ENCODE measurements at regions not wholly inside any gene's neighbourhood (a gene's known extent, or its start where the extent isn't known, plus 50 kb on each side); places are given as distances from the start of the nearest gene placed in this dataset.

DNA sequence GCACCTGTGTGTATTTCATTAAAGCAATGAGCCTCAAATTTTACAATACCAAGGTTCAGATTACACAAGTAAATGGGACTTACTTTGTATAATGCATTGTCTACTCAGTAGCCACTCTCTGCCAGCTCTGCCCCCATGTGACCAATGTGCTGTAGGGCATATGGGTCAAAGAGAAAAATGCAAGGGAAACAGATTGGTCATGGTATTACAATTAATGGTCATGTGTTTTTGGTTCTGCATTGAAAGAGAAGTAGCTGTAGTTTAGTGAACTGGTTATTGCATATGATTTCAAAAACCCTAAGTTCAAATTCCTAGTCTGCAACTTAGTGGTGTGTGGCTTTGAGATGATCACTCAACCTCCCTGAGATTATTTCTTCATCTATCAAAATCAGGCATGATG, 545.4 kb downstream of the SUCLA2 start:
- Histone ChIP-seq H3K27ac (ENCODE audit: low read depth, low read length) (no peak overlapping the region), H3K9me3 (ENCODE audit: control insufficient read depth, insufficient read depth, low read length) (no peaks in the 10 kb centered on the region), H3K4me3 (ENCODE audit: low read depth, low read length) (no peak overlapping the region), H3K27me3 (ENCODE audit: control insufficient read depth, insufficient read depth, low read length) (no peaks in the 10 kb centered on the region)
- POLR2A ChIA-PET = no interaction called here
- CTCF ChIA-PET = no interaction called here
- TF ChIP-seq, protein P1, sequence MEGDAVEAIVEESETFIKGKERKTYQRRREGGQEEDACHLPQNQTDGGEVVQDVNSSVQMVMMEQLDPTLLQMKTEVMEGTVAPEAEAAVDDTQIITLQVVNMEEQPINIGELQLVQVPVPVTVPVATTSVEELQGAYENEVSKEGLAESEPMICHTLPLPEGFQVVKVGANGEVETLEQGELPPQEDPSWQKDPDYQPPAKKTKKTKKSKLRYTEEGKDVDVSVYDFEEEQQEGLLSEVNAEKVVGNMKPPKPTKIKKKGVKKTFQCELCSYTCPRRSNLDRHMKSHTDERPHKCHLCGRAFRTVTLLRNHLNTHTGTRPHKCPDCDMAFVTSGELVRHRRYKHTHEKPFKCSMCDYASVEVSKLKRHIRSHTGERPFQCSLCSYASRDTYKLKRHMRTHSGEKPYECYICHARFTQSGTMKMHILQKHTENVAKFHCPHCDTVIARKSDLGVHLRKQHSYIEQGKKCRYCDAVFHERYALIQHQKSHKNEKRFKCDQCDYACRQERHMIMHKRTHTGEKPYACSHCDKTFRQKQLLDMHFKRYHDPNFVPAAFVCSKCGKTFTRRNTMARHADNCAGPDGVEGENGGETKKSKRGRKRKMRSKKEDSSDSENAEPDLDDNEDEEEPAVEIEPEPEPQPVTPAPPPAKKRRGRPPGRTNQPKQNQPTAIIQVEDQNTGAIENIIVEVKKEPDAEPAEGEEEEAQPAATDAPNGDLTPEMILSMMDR (IDR thresholded peaks at IDR 0.05; ENCODE audit: low read depth, low read length) = peak; percentile 3; the same call in 1 of the 2 replicates
- no peak for DNase-seq (ENCODE audit: low read depth, low spot score)

GRCh38 chr13:47454986-47455385, 546.1 kb downstream of the SUCLA2 start:
- CTCF ChIA-PET = interaction anchor here (1.2 kb wide), 1 partner anchor 690 kb away, joined by 3 read pairs; no protein-coding TSS in a partner anchor
- POLR2A ChIA-PET = no interaction called here
- no peak overlapping the region for H3K4me3 ChIP-seq (ENCODE audit: low read depth, low read length)

GRCh38 chr13:47437406-47437805, 540.6 kb upstream of the HTR2A start:
- Histone ChIP-seq H3K27ac (ENCODE audit: low read depth, low read length) (no peak overlapping the region), H3K27me3 (ENCODE audit: control insufficient read depth, insufficient read depth, low read length) (no peaks in the 10 kb centered on the region), H3K4me3 (ENCODE audit: low read depth, low read length) (no peak overlapping the region), H3K9me3 (ENCODE audit: control insufficient read depth, insufficient read depth, low read length) (no peaks in the 10 kb centered on the region)
- CTCF ChIA-PET = no interaction called here
- POLR2A ChIA-PET = no interaction called here
- DNase-seq (ENCODE audit: low read depth, low spot score) = peak; percentile 66
- TF ChIP-seq, protein P1 (IDR thresholded peaks at IDR 0.05; ENCODE audit: low read depth, low read length) = no peak

More at GRCh38 chr13:47454986-47455385, 546.1 kb downstream of the SUCLA2 start:
- H3K9me3 ChIP-seq (ENCODE audit: control insufficient read depth, insufficient read depth, low read length) = no peaks in the 10 kb centered on the region
- H3K27me3 ChIP-seq (ENCODE audit: control insufficient read depth, insufficient read depth, low read length) = no peaks in the 10 kb centered on the region
- no peak for DNase-seq (ENCODE audit: low read depth, low spot score)
- TF ChIP-seq, protein P1 (IDR thresholded peaks at IDR 0.05; ENCODE audit: low read depth, low read length) = no peak
- H3K27ac ChIP-seq (ENCODE audit: low read depth, low read length) = no peak overlapping the region

- H3K4me3 ChIP-seq (ENCODE audit: low read depth, low read length) = no peak overlapping the region
- TF ChIP-seq, protein P1 (IDR thresholded peaks at IDR 0.05; ENCODE audit: low read depth, low read length) = no peak
- no peaks in the 10 kb centered on the region for H3K9me3 ChIP-seq (ENCODE audit: control insufficient read depth, insufficient read depth, low read length)
- H3K27ac ChIP-seq (ENCODE audit: low read depth, low read length) = no peak overlapping the region
- CTCF ChIA-PET = no interaction called here
- POLR2A ChIA-PET = no interaction called here
- H3K27me3 ChIP-seq (ENCODE audit: control insufficient read depth, insufficient read depth, low read length) = no peaks in the 10 kb centered on the region
- no peak for DNase-seq (ENCODE audit: low read depth, low spot score)
These were observed 536.7 kb upstream of the HTR2A start for GRCh38 chr13:47433461-47434005.

DNA sequence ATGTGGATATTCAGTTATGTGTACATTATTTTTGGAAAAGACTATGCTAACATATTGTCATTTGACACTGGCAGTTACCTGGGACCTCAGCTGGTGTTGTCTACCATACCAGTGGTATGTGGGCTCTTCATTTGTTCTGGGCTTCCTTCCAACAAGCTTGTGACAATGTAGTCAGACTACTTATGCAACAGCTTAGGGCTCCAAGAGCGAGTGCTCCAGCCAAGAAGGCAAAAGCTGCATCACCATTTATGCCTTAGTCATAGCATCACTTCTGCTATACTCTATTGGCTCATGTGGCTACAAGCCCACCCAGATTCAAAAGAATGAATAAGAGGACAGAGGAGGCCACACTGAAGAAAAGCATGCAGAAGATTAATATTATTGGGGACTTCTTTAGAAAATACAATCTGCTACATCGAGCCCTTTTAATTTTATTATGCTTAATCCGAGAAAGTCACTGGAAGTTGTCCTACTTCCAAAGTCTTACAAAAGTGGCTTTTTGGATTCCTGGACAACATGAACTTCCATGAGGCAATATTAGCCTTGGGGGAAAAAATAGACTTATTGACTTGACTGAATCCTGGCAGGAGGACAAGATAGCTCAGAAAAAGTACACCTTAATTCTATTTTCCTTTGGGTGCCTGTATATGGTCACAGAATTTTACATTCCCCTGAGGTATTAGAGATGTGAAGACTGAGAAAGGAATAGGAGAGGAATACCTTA, 529.4 kb upstream of the HTR2A start:
- TF ChIP-seq, protein P1 (IDR thresholded peaks at IDR 0.05; ENCODE audit: low read depth, low read length) = no peak
- Histone ChIP-seq H3K27me3 (ENCODE audit: control insufficient read depth, insufficient read depth, low read length) (no peaks in the 10 kb centered on the region), H3K27ac (ENCODE audit: low read depth, low read length) (no peak overlapping the region), H3K4me3 (ENCODE audit: low read depth, low read length) (no peak overlapping the region), H3K9me3 (ENCODE audit: control insufficient read depth, insufficient read depth, low read length) (no peaks in the 10 kb centered on the region)
- no peak for DNase-seq (ENCODE audit: low read depth, low spot score)
- ChIA-PET CTCF (no interaction called here), POLR2A (interaction anchor here (0.7 kb wide), 1 partner anchor 73 kb away, joined by 3 read pairs; no protein-coding TSS in a partner anchor)

Data from AG04450 (cell line).